ENCODE measurements at regions not wholly inside any gene's neighbourhood (a gene's known extent, or its start where the extent isn't known, plus 50 kb on each side); places are given as distances from the start of the nearest gene placed in this dataset.
"Not testable (repeated sequence)": the region's sequence is repeated elsewhere in the genome, so short reads cannot be mapped to it uniquely, and the experiment has no call there.

- H3K4me3 ChIP-seq (ENCODE audit: low read length) = 0 out of 2 replicates have a peak overlapping the region, but pooled peaks have one; percentile 2
- peak; percentile 96 for DNase-seq (ENCODE audit: low read depth)
- TF ChIP-seq, protein P1, sequence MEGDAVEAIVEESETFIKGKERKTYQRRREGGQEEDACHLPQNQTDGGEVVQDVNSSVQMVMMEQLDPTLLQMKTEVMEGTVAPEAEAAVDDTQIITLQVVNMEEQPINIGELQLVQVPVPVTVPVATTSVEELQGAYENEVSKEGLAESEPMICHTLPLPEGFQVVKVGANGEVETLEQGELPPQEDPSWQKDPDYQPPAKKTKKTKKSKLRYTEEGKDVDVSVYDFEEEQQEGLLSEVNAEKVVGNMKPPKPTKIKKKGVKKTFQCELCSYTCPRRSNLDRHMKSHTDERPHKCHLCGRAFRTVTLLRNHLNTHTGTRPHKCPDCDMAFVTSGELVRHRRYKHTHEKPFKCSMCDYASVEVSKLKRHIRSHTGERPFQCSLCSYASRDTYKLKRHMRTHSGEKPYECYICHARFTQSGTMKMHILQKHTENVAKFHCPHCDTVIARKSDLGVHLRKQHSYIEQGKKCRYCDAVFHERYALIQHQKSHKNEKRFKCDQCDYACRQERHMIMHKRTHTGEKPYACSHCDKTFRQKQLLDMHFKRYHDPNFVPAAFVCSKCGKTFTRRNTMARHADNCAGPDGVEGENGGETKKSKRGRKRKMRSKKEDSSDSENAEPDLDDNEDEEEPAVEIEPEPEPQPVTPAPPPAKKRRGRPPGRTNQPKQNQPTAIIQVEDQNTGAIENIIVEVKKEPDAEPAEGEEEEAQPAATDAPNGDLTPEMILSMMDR (conservative IDR thresholded peaks at IDR 0.05; ENCODE audit: low read length) = no peak
These were observed 380.3 kb upstream of the SEMA3C start for GRCh38 chr7:81298951-81299666.

DNA sequence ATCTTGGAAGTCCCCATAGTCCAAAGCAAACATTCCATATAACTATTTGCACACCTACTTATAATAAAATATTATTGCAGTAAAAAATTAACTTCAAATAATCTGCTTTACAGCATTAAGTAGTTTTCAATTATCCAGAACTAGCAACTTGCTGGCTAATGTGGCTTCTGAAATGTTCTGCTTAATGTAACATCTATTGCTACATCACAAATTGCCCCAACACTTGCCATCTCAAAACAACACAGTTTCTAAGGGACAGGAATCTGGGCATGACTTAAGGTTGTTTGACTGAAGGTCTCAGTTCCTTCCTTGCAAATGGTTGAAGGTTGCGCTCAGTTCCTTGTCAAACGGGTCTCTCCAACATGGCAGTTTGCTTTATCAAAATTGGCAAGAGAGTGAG lies 378.5 kb upstream of the SEMA3C start:
- DNase-seq (ENCODE audit: low read depth) = peak; percentile 8
- no peak overlapping the region for H3K4me3 ChIP-seq (ENCODE audit: low read length)
- TF ChIP-seq, protein P1 (conservative IDR thresholded peaks at IDR 0.05; ENCODE audit: low read length) = no peak

DNA sequence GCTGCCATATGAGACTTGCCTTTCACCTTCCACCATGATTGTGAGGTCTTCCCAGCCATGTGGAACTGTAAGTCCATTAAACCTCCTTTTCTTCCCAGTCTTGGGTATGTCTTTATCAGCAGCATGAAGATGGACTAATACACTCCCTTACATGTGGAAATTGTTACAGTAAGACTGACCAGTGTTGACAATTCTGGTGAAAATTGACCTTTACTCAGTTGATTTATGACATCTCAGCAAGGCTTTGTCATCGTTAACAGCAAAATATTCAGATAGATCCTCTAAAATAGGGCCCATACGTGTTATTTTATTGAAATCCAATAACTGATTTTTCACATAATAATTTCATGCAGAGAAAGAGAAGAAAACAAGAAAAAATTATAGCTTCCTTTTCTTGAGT lies 377.9 kb upstream of the SEMA3C start:
- TF ChIP-seq, protein P1 (conservative IDR thresholded peaks at IDR 0.05; ENCODE audit: low read length) = no peak
- no peak for DNase-seq (ENCODE audit: low read depth)
- H3K4me3 ChIP-seq (ENCODE audit: low read length) = no peak overlapping the region

DNA sequence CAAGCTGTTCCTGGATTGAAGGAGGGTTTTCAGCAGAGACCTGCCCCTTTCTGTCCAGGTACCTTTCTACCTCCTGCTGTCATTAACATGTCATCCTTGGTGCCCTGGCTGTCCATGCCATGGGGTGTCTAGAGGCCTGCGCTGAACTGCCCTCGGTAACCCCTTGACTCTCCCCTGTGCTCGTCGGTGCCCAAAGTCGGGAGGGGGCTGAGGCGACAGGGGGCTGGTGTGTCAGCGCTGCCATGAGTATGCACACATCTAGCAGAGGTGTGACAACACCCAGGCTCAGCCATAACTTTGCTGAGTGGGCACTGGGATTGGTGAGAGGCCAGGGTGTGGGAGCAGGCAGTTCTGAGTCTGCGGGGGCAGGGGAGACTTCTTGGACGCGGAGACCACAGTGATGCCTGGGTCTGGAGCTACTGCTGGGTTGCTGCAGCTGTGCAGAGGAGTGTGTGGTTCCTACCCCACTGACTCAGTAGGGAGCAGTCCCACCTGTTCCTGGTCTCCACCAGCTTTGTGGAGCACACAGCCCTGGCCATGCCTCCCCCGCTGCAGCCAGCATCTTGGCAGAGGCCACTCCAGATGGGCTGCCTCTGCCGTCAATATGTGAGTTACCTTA lies 376.2 kb upstream of the SEMA3C start:
- H3K4me3 ChIP-seq (ENCODE audit: low read length) = no peak overlapping the region
- TF ChIP-seq, protein P1 (conservative IDR thresholded peaks at IDR 0.05; ENCODE audit: low read length) = no peak
- DNase-seq (ENCODE audit: low read depth) = no peak

DNA sequence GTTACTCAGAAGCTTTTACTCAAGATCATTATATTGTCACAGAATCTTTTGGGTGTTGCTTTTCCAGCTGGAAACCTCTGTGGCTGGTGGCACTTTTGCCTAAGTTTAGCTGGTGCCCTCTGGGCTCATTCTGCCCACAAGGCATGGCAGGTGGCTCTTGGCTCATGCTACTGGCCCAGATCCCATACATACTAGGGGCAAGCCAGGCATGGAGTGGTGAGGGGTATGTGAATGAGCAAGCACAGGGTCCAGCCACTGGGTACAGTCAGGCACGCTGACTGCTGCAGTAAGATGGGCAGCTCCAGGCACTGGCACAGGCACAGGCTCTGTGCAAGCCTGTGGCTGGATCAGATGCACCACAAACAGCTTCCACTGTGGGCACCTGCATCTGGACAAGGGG lies 375.0 kb upstream of the SEMA3C start:
- TF ChIP-seq, protein P1 (conservative IDR thresholded peaks at IDR 0.05; ENCODE audit: low read length) = no peak

GRCh38 chr7:81286754-81287153 lies 367.9 kb upstream of the SEMA3C start:
- not testable (repeated sequence) for DNase-seq (ENCODE audit: low read depth); H3K4me3 ChIP-seq (ENCODE audit: low read length)

More for the DNA sequence above, 375.0 kb upstream of the SEMA3C start:
- DNase-seq (ENCODE audit: low read depth) = no peak
- no peak overlapping the region for H3K4me3 ChIP-seq (ENCODE audit: low read length)

- H3K4me3 ChIP-seq (ENCODE audit: low read length) = no peak overlapping the region
- DNase-seq (ENCODE audit: low read depth) = peak; percentile 82
- TF ChIP-seq, protein P1 (conservative IDR thresholded peaks at IDR 0.05; ENCODE audit: low read length) = peak; percentile 29
These were observed 366.5 kb upstream of the SEMA3C start for GRCh38 chr7:81285142-81285871.

Measured in AG10803 (cell line).